ENCODE measurements at regions not wholly inside any gene's neighbourhood (a gene's known extent, or its start where the extent isn't known, plus 50 kb on each side); places are given as distances from the start of the nearest gene placed in this dataset.
"Not testable (repeated sequence)": the region's sequence is repeated elsewhere in the genome, so short reads cannot be mapped to it uniquely, and the experiment has no call there.

- DNase-seq (ENCODE audit: low read depth): no peak
Observed at GRCh38 chr3:13137941-13138832, 65.0 kb upstream of the IQSEC1 start.

- DNase-seq (ENCODE audit: low read depth): not testable (repeated sequence)
Observed at GRCh38 chr3:13136848-13137247, 63.6 kb upstream of the IQSEC1 start.

DNA sequence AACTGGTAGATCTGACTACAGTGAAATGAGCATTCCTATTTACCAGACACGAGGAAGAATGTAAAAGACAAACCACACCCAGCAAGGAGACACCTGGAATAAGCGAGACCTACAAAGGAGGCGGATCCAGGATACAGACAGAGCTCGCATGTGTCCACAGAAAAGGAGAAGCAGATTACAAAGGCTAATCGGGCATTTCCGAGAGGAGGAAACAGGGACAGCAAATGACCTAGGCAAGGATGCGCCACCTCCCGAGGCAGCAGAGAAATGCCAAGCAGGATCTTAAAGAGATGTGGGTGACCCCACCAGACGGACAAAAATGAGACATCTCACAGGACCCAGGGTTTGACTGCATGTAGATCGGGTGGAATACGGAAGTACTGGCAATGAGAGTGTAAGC, 63.2 kb upstream of the IQSEC1 start:
- no peak for DNase-seq (ENCODE audit: low read depth)

GRCh38 chr3:13135811-13136321, 62.6 kb upstream of the IQSEC1 start:
- no peak for DNase-seq (ENCODE audit: low read depth)

DNA sequence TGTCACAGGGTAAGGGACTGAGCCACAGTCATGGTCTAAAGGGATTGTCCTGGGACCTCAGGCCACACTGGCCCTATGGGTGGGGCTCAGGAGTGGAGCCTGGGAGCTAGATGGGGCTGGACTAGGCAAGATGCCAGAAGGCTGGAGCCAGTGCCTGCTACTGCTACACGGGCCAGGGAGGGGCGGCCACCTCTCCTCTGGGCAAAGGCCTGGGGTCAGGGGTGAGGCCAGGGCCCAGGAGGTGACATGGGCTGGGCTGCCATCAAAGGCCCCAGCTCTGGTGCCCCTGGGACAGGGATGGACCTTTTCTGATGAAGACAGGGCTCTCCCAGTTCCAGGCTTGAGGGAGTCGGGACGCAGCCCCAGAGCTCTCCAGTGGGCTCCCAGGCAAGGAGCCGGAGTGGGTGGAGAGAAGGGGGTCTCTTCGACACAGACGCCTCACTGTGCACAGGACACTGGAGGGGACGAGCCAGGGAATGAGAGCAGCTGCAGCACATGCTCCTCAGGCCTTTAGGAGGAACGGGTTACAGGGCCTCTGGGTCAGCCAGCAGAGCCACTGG, 62.1 kb upstream of the IQSEC1 start:
- no peak for DNase-seq (ENCODE audit: low read depth)

- DNase-seq (ENCODE audit: low read depth): no peak
Observed at GRCh38 chr3:13134879-13135206, 61.6 kb upstream of the IQSEC1 start.

GRCh38 chr3:13134166-13134878, 61.1 kb upstream of the IQSEC1 start:
- DNase-seq (ENCODE audit: low read depth): no peak

DNA sequence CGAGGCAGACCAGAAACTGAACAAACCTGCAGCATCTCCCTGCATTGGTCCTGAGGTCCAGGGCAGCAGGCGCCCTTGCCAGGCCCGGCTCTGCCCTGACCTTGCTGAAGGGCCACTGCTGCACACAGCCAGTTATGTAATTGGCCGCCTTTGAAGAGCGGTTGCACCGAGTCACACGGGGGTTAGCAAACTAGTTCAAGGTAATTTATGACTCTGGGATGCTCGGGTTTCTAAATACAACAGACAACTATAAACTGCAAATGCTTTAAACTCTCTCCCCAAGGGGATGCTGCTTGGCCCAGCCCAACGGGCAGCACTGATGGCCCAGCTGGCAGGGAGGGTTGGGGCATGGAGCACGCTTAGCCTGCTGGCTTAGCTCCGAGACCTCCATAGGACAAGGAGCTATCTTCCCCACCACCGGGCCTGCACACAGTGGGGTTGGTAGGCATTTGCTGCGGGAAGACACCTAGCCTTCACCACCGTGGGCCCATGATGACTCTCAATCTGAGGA, 60.3 kb upstream of the IQSEC1 start:
- DNase-seq (ENCODE audit: low read depth): no peak

DNA sequence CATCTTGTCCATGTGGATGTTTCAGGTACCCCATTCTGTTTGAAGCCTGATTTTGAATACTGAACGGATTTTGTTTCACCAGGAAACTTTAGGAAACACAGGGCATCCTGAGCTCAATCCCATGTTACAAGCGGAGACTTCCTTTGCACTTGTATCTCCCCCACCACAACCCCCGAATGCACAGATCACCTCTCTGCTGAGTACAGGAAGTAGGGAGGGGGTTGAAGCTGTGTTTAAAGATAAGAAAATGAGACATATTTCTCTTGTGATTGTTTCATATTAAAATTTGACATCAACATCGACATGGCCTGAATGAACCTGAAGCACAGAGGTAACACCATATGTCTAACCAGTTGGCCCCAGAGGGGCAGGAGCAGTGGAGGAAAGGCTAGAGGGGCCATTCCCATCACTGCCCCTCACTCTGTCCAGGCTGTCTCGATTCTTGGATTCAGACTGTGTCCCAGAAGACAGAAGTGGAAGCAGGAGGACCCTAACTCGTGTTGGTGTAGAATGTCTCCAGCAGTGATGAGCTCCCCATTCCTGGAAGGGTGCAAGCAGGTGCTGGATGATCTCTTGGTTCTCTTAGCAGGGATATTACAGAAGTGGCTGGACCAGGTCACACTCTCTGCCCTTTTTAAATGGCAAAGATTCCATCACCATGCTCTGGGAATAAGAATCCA, 59.6 kb upstream of the IQSEC1 start:
- no peak for DNase-seq (ENCODE audit: low read depth)

DNA sequence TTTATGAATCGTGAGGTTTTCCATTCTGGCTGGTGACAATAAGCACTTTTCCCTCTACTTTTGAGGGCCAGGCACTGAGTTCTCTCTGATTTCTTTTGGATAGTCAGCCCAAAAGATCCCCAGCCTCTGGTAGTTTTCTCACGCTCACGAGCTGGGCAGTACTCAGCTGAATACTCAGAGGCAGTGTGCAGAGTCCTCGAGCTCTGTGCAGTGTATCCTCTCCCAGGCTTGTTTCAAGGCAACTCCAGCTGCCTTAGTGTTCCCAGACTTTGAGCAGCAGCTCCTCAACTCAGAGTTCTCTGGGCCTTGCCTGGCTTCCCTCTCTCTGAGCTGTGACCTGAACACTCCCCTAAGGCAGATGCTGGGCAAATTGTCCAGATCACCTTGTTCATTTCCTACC, 59.1 kb upstream of the IQSEC1 start:
- DNase-seq (ENCODE audit: low read depth): no peak

- no peak for DNase-seq (ENCODE audit: low read depth)
Observed at GRCh38 chr3:13130464-13131193, 57.4 kb upstream of the IQSEC1 start.

- no peak for DNase-seq (ENCODE audit: low read depth)
Observed at GRCh38 chr3:13125092-13126015, 52.1 kb upstream of the IQSEC1 start.

GRCh38 chr3:13124631-13125030, 51.4 kb upstream of the IQSEC1 start:
- no peak for DNase-seq (ENCODE audit: low read depth)

GRCh38 chr3:13123765-13124164, 50.5 kb upstream of the IQSEC1 start:
- DNase-seq (ENCODE audit: low read depth): no peak

DNA sequence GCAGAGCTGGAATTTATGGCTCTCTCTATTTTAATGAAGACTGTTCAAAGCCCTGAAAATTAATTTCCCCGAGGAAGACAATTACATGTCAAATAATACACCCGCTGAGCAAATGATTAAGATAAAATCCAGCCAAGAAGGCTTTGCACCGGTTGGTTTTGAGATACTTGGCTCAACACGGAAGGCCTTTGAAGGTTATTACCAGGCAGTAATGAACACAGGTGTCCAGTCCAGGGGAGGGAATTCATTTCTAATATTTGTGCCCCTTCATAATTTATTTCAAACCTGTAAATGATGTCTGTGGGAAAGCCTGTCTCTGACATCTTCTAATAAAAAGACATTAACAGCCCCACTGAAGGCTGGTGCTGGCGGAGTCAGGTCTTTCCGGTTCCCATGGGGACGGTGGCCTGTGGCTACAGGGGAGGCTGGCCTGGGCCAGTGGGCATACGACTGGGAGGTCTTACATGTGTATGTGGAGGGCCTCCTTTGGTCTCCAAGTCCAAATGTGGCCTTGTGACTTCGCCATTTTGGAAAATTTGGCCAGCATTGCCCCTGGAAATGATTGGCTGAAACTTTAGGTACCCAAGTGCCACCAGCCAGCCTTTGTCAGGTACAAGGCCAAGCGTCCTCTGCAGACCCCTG, 49.9 kb upstream of the IQSEC1 start:
- DNase-seq (ENCODE audit: low read depth): no peak
